PC-9 (cell line): ENCODE measurements at regions not wholly inside any gene's neighbourhood (a gene's known extent, or its start where the extent isn't known, plus 50 kb on each side); places are given as distances from the start of the nearest gene placed in this dataset.

Experiments
- BruUV-seq: library from RNA; stranded (reverse); fragments of 400-500 nt; replicated peaks from 2 replicates; lab custom pipeline; 2021; lab: Mats Ljungman, UMichigan
- CTCF ChIA-PET: fragments of 300-600 bp; sonication (Branson Sonifier 250); formaldehyde crosslinking; loops from one replicate; lab custom pipeline; 2022; ENCODE audit warnings: antibody characterized with exemption; lab: Charles Lee
- POLR2A ChIA-PET: fragments of 300-600 bp; sonication (Branson Sonifier 250); formaldehyde crosslinking; loops from one replicate; lab custom pipeline; 2022; ENCODE audit warnings: antibody characterized with exemption; ENCODE audit not compliant: unreplicated experiment; lab: Charles Lee
- DNase-seq, 2 experiments: peaks; one replicate each; pipeline versions ENCODE4 v3.0.0 to v3.0.0-alpha.2; 2015 to 2022; ENCODE audit warnings: mixed read lengths in 1 of 2
- H2AFZ ChIP-seq: fragments of 200-600 bp; sonication (generic); 2 replicates; pipeline ENCODE4 v1.8.1; 2017; ENCODE audit warnings: antibody characterized with exemption
- H3F3A ChIP-seq: fragments of 200-600 bp; sonication (generic); 2 replicates; pipeline ENCODE4 v1.8.1; 2017; ENCODE audit warnings: antibody characterized with exemption, mild to moderate bottlenecking, low read depth; ENCODE audit not compliant: insufficient read depth
- H3K27ac ChIP-seq: fragments of 200-600 bp; sonication (generic); 2 replicates; pipeline ENCODE4 v1.6.1; 2016; ENCODE audit warnings: mixed run types
- H3K27me3 ChIP-seq: fragments of 200-600 bp; sonication (generic); 2 replicates; pipeline ENCODE4 v1.6.1; 2016; ENCODE audit warnings: low read depth, mixed run types; ENCODE audit not compliant: insufficient read depth
- H3K36me3 ChIP-seq: fragments of 200-600 bp; sonication (generic); 2 replicates; pipeline ENCODE4 v1.6.1; 2016; ENCODE audit warnings: low read depth, mixed run types
- H3K4me1 ChIP-seq: fragments of 200-600 bp; sonication (generic); replicated peaks from 2 replicates; pipeline ENCODE4 v1.6.1; 2016; ENCODE audit warnings: mixed run types; ENCODE audit not compliant: insufficient read depth
- H3K4me2 ChIP-seq: fragments of 200-600 bp; sonication (generic); 2 replicates; pipeline ENCODE4 v1.6.1; 2017; ENCODE audit warnings: mixed run types
- H3K4me3 ChIP-seq: fragments of 200-600 bp; sonication (generic); 2 replicates; pipeline ENCODE4 v1.6.1; 2016; ENCODE audit warnings: mixed run types
- H3K79me2 ChIP-seq: fragments of 200-600 bp; sonication (generic); 2 replicates; pipeline ENCODE4 v1.6.1; 2017; ENCODE audit warnings: low read depth, mixed run types
- H3K9me2 ChIP-seq: fragments of 200-600 bp; sonication (generic); 2 replicates; pipeline ENCODE4 v1.8.1; 2017; ENCODE audit warnings: mild to moderate bottlenecking; ENCODE audit not compliant: insufficient read depth
- H3K9me3 ChIP-seq: fragments of 200-600 bp; sonication (generic); 2 replicates; pipeline ENCODE4 v1.8.1; 2016; ENCODE audit warnings: low read depth; ENCODE audit not compliant: insufficient read depth
- H4K20me1 ChIP-seq: fragments of 200-600 bp; sonication (generic); 2 replicates; pipeline ENCODE4 v1.8.1; 2017; ENCODE audit not compliant: insufficient read depth
- CTCF ChIP-seq: fragments of 200-600 bp; sonication (generic); conservative IDR thresholded peaks from 2 replicates; pipeline ENCODE4 v1.6.1; 2017; ENCODE audit warnings: mixed run types, antibody characterized with exemption, mild to moderate bottlenecking, moderate library complexity
- EZH2 ChIP-seq: fragments of 200-600 bp; sonication (generic); IDR thresholded peaks from 2 replicates; pipeline ENCODE4 v1.8.0; 2017; ENCODE audit warnings: antibody characterized with exemption, low read depth
- intact Hi-C: fragments of 100-400 bp; cut with micrococcal nuclease; formaldehyde crosslinking; loops from one replicate; pipeline ENCODE4 v1.10.0; 2022; ENCODE audit not compliant: unreplicated experiment

GRCh38 chr6:69623357-69623756 is 173.5 kb downstream of the LMBRD1 start:
- no peaks in the 10 kb centered on the region for H3K9me3 ChIP-seq
- no peaks in the 10 kb centered on the region for H3K27me3 ChIP-seq
- no peak for TF ChIP-seq CTCF
- no peak for TF ChIP-seq EZH2
- CTCF ChIA-PET, result no interaction called here
- H3K79me2 ChIP-seq, result no peaks in the 10 kb centered on the region
- no peaks in the 10 kb centered on the region for H3K9me2 ChIP-seq
- no peaks in the 10 kb centered on the region for H3K36me3 ChIP-seq
- H3K4me2 ChIP-seq, result no peak overlapping the region
- H3K4me3 ChIP-seq, result no peak overlapping the region
- intact Hi-C loops, result no loop called here
- H3K27ac ChIP-seq, result no peak overlapping the region
- no TSS peak for BruUV-seq
- no peak for DNase-seq
- H4K20me1 ChIP-seq, result no peaks in the 10 kb centered on the region
- H3F3A ChIP-seq, result no peaks in the 10 kb centered on the region
- no peak overlapping the region for H2AFZ ChIP-seq
- H3K4me1 ChIP-seq, result no peaks in the 10 kb centered on the region
- POLR2A ChIA-PET, result no interaction called here

GRCh38 chr6:69622924-69623323 is 173.9 kb downstream of the LMBRD1 start:
- no peaks in the 10 kb centered on the region for H4K20me1 ChIP-seq
- H3K27ac ChIP-seq, result no peak overlapping the region
- no peaks in the 10 kb centered on the region for H3K4me1 ChIP-seq
- H3K9me3 ChIP-seq, result no peaks in the 10 kb centered on the region
- BruUV-seq, result no TSS peak
- H3K4me3 ChIP-seq, result no peak overlapping the region
- no peak overlapping the region for H3K4me2 ChIP-seq
- no peak overlapping the region for H2AFZ ChIP-seq
- no peak for DNase-seq
- no peaks in the 10 kb centered on the region for H3F3A ChIP-seq
- no peak for TF ChIP-seq CTCF
- TF ChIP-seq EZH2, result no peak
- ChIA-PET POLR2A (no interaction called here), CTCF (no interaction called here)
- no peaks in the 10 kb centered on the region for H3K27me3 ChIP-seq
- intact Hi-C loops, result no loop called here
- no peaks in the 10 kb centered on the region for H3K36me3 ChIP-seq
- H3K79me2 ChIP-seq, result no peaks in the 10 kb centered on the region
- no peaks in the 10 kb centered on the region for H3K9me2 ChIP-seq

- Histone ChIP-seq H3K4me1 (no peaks in the 10 kb centered on the region), H3K9me2 (no peaks in the 10 kb centered on the region), H3F3A (no peaks in the 10 kb centered on the region), H3K27me3 (no peaks in the 10 kb centered on the region), H3K79me2 (no peaks in the 10 kb centered on the region), H3K9me3 (no peaks in the 10 kb centered on the region), H2AFZ (no peak overlapping the region), H3K27ac (no peak overlapping the region), H3K4me3 (no peak overlapping the region), H3K4me2 (no peak overlapping the region), H3K36me3 (no peaks in the 10 kb centered on the region), H4K20me1 (no peaks in the 10 kb centered on the region)
- DNase-seq, result no peak
- ChIA-PET CTCF (no interaction called here), POLR2A (no interaction called here)
- no TSS peak for BruUV-seq
- intact Hi-C loops, result no loop called here
- TF ChIP-seq CTCF (no peak), EZH2 (no peak)
Measured at GRCh38 chr6:69622230-69622629, 174.6 kb downstream of the LMBRD1 start.
